ENCODE measurements at regions not wholly inside any gene's neighbourhood (a gene's known extent, or its start where the extent isn't known, plus 50 kb on each side); places are given as distances from the start of the nearest gene placed in this dataset.

DNA sequence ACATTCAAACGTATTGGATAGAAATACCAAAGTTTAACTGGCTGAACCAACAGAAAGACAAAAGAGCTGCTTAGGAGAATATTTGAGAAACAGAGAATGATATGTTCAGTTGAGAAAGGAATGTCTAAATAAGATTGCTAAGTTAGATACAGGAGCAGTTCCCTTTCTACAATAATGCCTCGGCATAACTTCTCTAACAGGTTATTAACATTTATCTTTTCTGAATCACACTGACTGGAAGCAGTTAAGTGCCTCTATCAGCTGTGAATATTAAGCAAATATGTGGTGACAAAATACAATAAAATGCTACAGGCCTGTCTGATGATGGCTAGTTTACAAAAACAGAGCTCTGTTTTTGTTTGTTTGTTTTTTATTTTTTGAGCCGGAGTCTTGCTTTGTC lies 121.9 kb downstream of the KCNK1 start:
- no peak overlapping the region for H3K27ac Mint-ChIP-seq (ENCODE audit: unreplicated experiment)
- no peaks in the 10 kb centered on the region for H3K9me3 Mint-ChIP-seq (ENCODE audit: low read depth, unreplicated experiment)
- CTCF ChIA-PET, result no interaction called here
- H3K4me3 Mint-ChIP-seq (ENCODE audit: low read depth, unreplicated experiment), result no peak overlapping the region
- no peaks in the 10 kb centered on the region for H3K4me1 Mint-ChIP-seq (ENCODE audit: low read depth, unreplicated experiment)
- H3K36me3 Mint-ChIP-seq (ENCODE audit: insufficient read depth, unreplicated experiment), result no peaks in the 10 kb centered on the region
- TF ChIP-seq, protein P1, sequence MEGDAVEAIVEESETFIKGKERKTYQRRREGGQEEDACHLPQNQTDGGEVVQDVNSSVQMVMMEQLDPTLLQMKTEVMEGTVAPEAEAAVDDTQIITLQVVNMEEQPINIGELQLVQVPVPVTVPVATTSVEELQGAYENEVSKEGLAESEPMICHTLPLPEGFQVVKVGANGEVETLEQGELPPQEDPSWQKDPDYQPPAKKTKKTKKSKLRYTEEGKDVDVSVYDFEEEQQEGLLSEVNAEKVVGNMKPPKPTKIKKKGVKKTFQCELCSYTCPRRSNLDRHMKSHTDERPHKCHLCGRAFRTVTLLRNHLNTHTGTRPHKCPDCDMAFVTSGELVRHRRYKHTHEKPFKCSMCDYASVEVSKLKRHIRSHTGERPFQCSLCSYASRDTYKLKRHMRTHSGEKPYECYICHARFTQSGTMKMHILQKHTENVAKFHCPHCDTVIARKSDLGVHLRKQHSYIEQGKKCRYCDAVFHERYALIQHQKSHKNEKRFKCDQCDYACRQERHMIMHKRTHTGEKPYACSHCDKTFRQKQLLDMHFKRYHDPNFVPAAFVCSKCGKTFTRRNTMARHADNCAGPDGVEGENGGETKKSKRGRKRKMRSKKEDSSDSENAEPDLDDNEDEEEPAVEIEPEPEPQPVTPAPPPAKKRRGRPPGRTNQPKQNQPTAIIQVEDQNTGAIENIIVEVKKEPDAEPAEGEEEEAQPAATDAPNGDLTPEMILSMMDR (IDR thresholded peaks at IDR 0.05; ENCODE audit: unreplicated experiment), result no peak
- no TSS peak for BruUV-seq (replicated peaks)
- no peaks in the 10 kb centered on the region for H3K27me3 Mint-ChIP-seq (ENCODE audit: unreplicated experiment)
- intact Hi-C loops (cut with micrococcal nuclease; ENCODE audit: unreplicated experiment), result no loop called here
- no peak for DNase-seq

GRCh38 chr1:233737341-233737740 lies 123.4 kb downstream of the KCNK1 start:
- intact Hi-C loops (cut with micrococcal nuclease; ENCODE audit: unreplicated experiment), result no loop called here
- Mint-ChIP-seq H3K36me3 (ENCODE audit: insufficient read depth, unreplicated experiment) (no peaks in the 10 kb centered on the region), H3K9me3 (ENCODE audit: low read depth, unreplicated experiment) (no peaks in the 10 kb centered on the region), H3K27ac (ENCODE audit: unreplicated experiment) (no peak overlapping the region), H3K4me1 (ENCODE audit: low read depth, unreplicated experiment) (no peaks in the 10 kb centered on the region), H3K4me3 (ENCODE audit: low read depth, unreplicated experiment) (no peak overlapping the region), H3K27me3 (ENCODE audit: unreplicated experiment) (no peaks in the 10 kb centered on the region)
- TF ChIP-seq, protein P1 (IDR thresholded peaks at IDR 0.05; ENCODE audit: unreplicated experiment), result no peak
- CTCF ChIA-PET, result no interaction called here
- no TSS peak for BruUV-seq (replicated peaks)
- no peak for DNase-seq

DNA sequence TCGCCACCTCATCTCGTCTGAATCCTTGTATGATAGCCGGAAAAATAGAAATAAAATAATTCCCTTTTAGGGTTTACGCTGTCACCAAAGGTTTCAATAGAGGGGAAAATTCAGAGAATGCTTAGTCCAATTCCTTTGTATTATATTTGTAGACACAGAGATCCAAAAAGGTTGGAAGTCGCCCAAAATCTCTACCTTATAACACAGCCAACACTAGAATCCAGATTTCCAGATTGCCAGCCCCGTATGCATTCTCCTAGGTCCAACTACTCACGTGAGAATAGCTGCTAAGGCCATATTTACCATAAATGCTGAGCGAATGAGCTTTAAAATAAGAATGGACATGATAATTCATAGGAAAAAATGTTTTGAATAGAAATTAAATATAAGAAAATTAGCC lies 124.5 kb downstream of the KCNK1 start:
- Mint-ChIP-seq H3K27ac (ENCODE audit: unreplicated experiment) (no peak overlapping the region), H3K36me3 (ENCODE audit: insufficient read depth, unreplicated experiment) (no peaks in the 10 kb centered on the region), H3K4me1 (ENCODE audit: low read depth, unreplicated experiment) (no peaks in the 10 kb centered on the region), H3K9me3 (ENCODE audit: low read depth, unreplicated experiment) (no peaks in the 10 kb centered on the region), H3K27me3 (ENCODE audit: unreplicated experiment) (no peaks in the 10 kb centered on the region), H3K4me3 (ENCODE audit: low read depth, unreplicated experiment) (no peak overlapping the region)
- CTCF ChIA-PET, result no interaction called here
- intact Hi-C loops (cut with micrococcal nuclease; ENCODE audit: unreplicated experiment), result no loop called here
- no peak for DNase-seq
- TF ChIP-seq, protein P1 (IDR thresholded peaks at IDR 0.05; ENCODE audit: unreplicated experiment), result no peak
- no TSS peak for BruUV-seq (replicated peaks)

DNA sequence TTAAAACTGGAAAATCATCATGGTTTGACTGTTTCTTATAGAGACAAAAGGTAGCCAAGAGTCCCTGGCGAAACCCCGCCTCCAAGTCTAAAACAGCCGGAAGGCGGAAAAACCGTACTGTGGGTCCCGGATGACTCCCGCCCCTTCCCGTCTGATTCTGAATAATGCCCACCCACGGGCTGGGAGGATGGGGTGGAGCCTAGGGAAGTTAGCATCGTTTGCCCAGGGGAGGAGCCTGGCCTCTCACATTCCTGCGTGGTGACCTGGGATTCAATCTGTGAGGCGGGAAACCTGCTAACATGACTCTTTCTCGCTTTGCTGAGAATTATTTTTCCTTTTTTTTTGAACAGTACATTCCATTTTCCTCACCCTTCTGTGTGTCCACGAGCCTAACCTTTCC lies 124.9 kb downstream of the KCNK1 start:
- CTCF ChIA-PET, result no interaction called here
- no peaks in the 10 kb centered on the region for H3K4me1 Mint-ChIP-seq (ENCODE audit: low read depth, unreplicated experiment)
- no peak overlapping the region for H3K4me3 Mint-ChIP-seq (ENCODE audit: low read depth, unreplicated experiment)
- no peaks in the 10 kb centered on the region for H3K9me3 Mint-ChIP-seq (ENCODE audit: low read depth, unreplicated experiment)
- no TSS peak for BruUV-seq (replicated peaks)
- intact Hi-C loops (cut with micrococcal nuclease; ENCODE audit: unreplicated experiment), result no loop called here
- TF ChIP-seq, protein P1 (IDR thresholded peaks at IDR 0.05; ENCODE audit: unreplicated experiment), result no peak
- no peak for DNase-seq
- no peaks in the 10 kb centered on the region for H3K27me3 Mint-ChIP-seq (ENCODE audit: unreplicated experiment)
- H3K36me3 Mint-ChIP-seq (ENCODE audit: insufficient read depth, unreplicated experiment), result no peaks in the 10 kb centered on the region
- no peak overlapping the region for H3K27ac Mint-ChIP-seq (ENCODE audit: unreplicated experiment)

Measured in Calu3 (cell line).